Uterus (tissue), 2 donors: ENCODE measurements at regions not wholly inside any gene's neighbourhood (a gene's known extent, or its start where the extent isn't known, plus 50 kb on each side); places are given as distances from the start of the nearest gene placed in this dataset.

Experiments
- CTCF ChIP-seq, 4 experiments: fragments of 200-600 bp in 2 of 4; fragments of 450-650 bp in 2 of 4; sonication (generic) in 2 of 4; IDR thresholded peaks; one replicate each; pipeline ENCODE4 v1.5.1; 2016 to 2019; ENCODE audit warnings: antibody characterized with exemption in 4 of 4, mild to moderate bottlenecking in 2 of 4, moderate library complexity in 1 of 4
- POLR2A ChIP-seq, 2 donors: fragments of 450-650 bp; IDR thresholded peaks; one replicate each; pipeline ENCODE4 v1.6.1; 2016; ENCODE audit warnings: antibody characterized with exemption in 2 of 2, mild to moderate bottlenecking in 1 of 2, moderate library complexity in 1 of 2

GRCh38 chr6:132919045-132919860, 104.9 kb downstream of the RPS12 start:
- TF ChIP-seq CTCF (IDR thresholded peaks at IDR 0.05) (no peak), POLR2A (IDR thresholded peaks at IDR 0.05) (no peak)
